PC-3 (cell line): ENCODE measurements at regions not wholly inside any gene's neighbourhood (a gene's known extent, or its start where the extent isn't known, plus 50 kb on each side); places are given as distances from the start of the nearest gene placed in this dataset.

Experiments used
- CTCF ChIP-seq: fragments of 300-600 bp; sonication (generic); conservative IDR thresholded peaks from 2 replicates; pipeline ENCODE4 v1.5.1; 2017; ENCODE audit warnings: antibody characterized with exemption, low read depth, mild to moderate bottlenecking, low read length
- EZH2 ChIP-seq: fragments of 300-600 bp; sonication (generic); IDR thresholded peaks from one replicate; pipeline ENCODE4 v1.6.1; 2017; ENCODE audit warnings: antibody characterized with exemption, mild to moderate bottlenecking, low read length; ENCODE audit not compliant: unreplicated experiment
- EZH2phosphoT487 ChIP-seq: fragments of 300-600 bp; sonication (generic); IDR thresholded peaks from 2 replicates; pipeline ENCODE4 v1.6.1; 2018; ENCODE audit warnings: mild to moderate bottlenecking, antibody characterized with exemption, low read length, borderline replicate concordance

- TF ChIP-seq EZH2 (no peak), CTCF (no peak), EZH2phosphoT487 (no peak)
These were observed 999.9 kb downstream of the KCNJ18 start for GRCh38 chr17:22692066-22692805.
